HepG2 (cell line): ENCODE measurements at regions not wholly inside any gene's neighbourhood (a gene's known extent, or its start where the extent isn't known, plus 50 kb on each side); places are given as distances from the start of the nearest gene placed in this dataset.

Experiments used
- GFI1 ChIP-seq: sonication (generic); formaldehyde crosslinking; IDR thresholded peaks from 2 replicates; pipeline ENCODE4 v1.5.0; 2020; ENCODE audit warnings: missing genetic modification reagents, mild to moderate bottlenecking, borderline replicate concordance
- KDM1A ChIP-seq: IDR thresholded peaks from 2 replicates; pipeline ENCODE4 v1.6.1; 2016; ENCODE audit warnings: missing compliant biosample characterization
- SMAD9 ChIP-seq: sonication (generic); formaldehyde crosslinking; IDR thresholded peaks from 2 replicates; pipeline ENCODE4 v1.5.1; 2020; ENCODE audit warnings: mild to moderate bottlenecking, missing genetic modification reagents
- SP4 ChIP-seq: sonication (generic); formaldehyde crosslinking; IDR thresholded peaks from 2 replicates; pipeline ENCODE4 v1.8.1; 2023; ENCODE audit warnings: mild to moderate bottlenecking, missing genetic modification reagents
- ZNF256 ChIP-seq: sonication (generic); formaldehyde crosslinking; conservative IDR thresholded peaks from 2 replicates; pipeline ENCODE4 v1.4.0; 2020; ENCODE audit warnings: missing genetic modification reagents
- ZSCAN29 ChIP-seq: sonication (generic); formaldehyde crosslinking; conservative IDR thresholded peaks from 2 replicates; pipeline ENCODE4 v1.4.0; 2020; ENCODE audit warnings: mild to moderate bottlenecking, missing genetic modification reagents
- TF ChIP-seq, protein P1 (sequence below), 2 experiments: sonication (generic) in 1 of 2; formaldehyde crosslinking in 1 of 2; IDR thresholded peaks; 2 replicates each; pipeline versions ENCODE4 v1.5.1 to v1.6.1; 2011 to 2020; ENCODE audit warnings: borderline replicate concordance in 1 of 2, low read depth in 1 of 2, low read length in 1 of 2, mild to moderate bottlenecking in 1 of 2, missing genetic modification reagents in 1 of 2, moderate library complexity in 1 of 2

DNA sequence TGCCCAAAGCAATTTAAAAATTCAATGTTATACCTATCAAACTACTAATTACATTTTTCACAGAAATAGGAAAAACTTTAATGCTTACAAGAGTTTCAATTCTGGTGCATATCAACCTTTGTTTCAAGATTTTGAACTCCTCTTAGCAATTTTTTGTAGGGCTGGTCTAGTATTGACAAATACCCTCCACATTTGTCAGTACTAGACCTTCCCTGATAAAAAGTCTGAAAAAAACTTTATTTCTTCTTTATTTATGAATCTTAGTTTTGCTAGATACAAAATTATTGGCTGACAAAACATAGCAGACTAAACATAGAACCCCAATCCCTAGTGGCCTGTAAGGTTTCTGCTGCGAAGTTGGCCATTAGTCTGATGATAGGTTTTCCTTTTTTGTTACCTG is 1804.9 kb downstream of the EFNA5 start:
- no peak for TF ChIP-seq ZSCAN29
- TF ChIP-seq KDM1A = no peak
- TF ChIP-seq SP4 (CRISPR knock-in tag) = no peak
- no peak for TF ChIP-seq SMAD9 (CRISPR knock-in tag)
- TF ChIP-seq, protein P1, sequence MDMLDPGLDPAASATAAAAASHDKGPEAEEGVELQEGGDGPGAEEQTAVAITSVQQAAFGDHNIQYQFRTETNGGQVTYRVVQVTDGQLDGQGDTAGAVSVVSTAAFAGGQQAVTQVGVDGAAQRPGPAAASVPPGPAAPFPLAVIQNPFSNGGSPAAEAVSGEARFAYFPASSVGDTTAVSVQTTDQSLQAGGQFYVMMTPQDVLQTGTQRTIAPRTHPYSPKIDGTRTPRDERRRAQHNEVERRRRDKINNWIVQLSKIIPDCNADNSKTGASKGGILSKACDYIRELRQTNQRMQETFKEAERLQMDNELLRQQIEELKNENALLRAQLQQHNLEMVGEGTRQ (IDR thresholded peaks at IDR 0.05; ENCODE audit: low read depth, low read length) = no peak
- TF ChIP-seq, protein P1 (CRISPR knock-in tag; IDR thresholded peaks at IDR 0.05; ENCODE audit: borderline replicate concordance) = no peak
- no peak for TF ChIP-seq ZNF256 (CRISPR knock-in tag)
- no peak for TF ChIP-seq GFI1 (CRISPR knock-in tag)
